Mesothelial cell of epicardium (in vitro differentiated cells): ENCODE measurements at regions not wholly inside any gene's neighbourhood (a gene's known extent, or its start where the extent isn't known, plus 50 kb on each side); places are given as distances from the start of the nearest gene placed in this dataset.

Source experiments
- DNase-seq, 2 experiments: peaks; one replicate each; pipeline ENCODE4 v3.0.0; 2021; ENCODE audit warnings: low spot score in 2 of 2; ENCODE audit not compliant: unreplicated experiment in 2 of 2
- H3K27ac Mint-ChIP-seq: 2 replicates; pipeline ENCODE4 v1.8.0; 2021; ENCODE audit warnings: mixed read lengths
- H3K27me3 Mint-ChIP-seq: 2 replicates; pipeline ENCODE4 v1.8.0; 2021; ENCODE audit warnings: low read depth, mixed read lengths
- H3K36me3 Mint-ChIP-seq: 2 replicates; pipeline ENCODE4 v1.8.0; 2021; ENCODE audit warnings: mixed read lengths
- H3K4me1 Mint-ChIP-seq: 2 replicates; pipeline ENCODE4 v1.8.0; 2021; ENCODE audit warnings: mixed read lengths
- H3K4me3 Mint-ChIP-seq: 2 replicates; pipeline ENCODE4 v1.8.0; 2021; ENCODE audit warnings: mild to moderate bottlenecking, moderate library complexity, mixed read lengths
- H3K9me3 Mint-ChIP-seq: 2 replicates; pipeline ENCODE4 v1.8.0; 2021; ENCODE audit warnings: mixed read lengths
- CTCF ChIP-seq: fragments of 200-600 bp; sonication (generic); IDR thresholded peaks from one replicate; pipeline ENCODE4 v1.5.0; 2021; ENCODE audit warnings: antibody characterized with exemption; ENCODE audit not compliant: unreplicated experiment

- peaks cover 4% of the 10 kb centered on the region for H3K27me3 Mint-ChIP-seq
- no peaks in the 10 kb centered on the region for H3K9me3 Mint-ChIP-seq
- TF ChIP-seq CTCF = no peak
- H3K27ac Mint-ChIP-seq = no peak overlapping the region
- peaks cover 3% of the 10 kb centered on the region for H3K4me1 Mint-ChIP-seq
- DNase-seq = no peak
- H3K36me3 Mint-ChIP-seq = no peaks in the 10 kb centered on the region
- no peak overlapping the region for H3K4me3 Mint-ChIP-seq
Observed at GRCh38 chr6:151679081-151679480, 128.4 kb upstream of the ESR1 start.

GRCh38 chr6:151679941-151680340, 127.5 kb upstream of the ESR1 start:
- no peak overlapping the region for H3K27ac Mint-ChIP-seq
- H3K4me3 Mint-ChIP-seq = no peak overlapping the region
- H3K36me3 Mint-ChIP-seq = no peaks in the 10 kb centered on the region
- no peak for DNase-seq
- H3K4me1 Mint-ChIP-seq = peaks cover 3% of the 10 kb centered on the region
- TF ChIP-seq CTCF = no peak
- no peaks in the 10 kb centered on the region for H3K9me3 Mint-ChIP-seq
- H3K27me3 Mint-ChIP-seq = peaks cover 2% of the 10 kb centered on the region

GRCh38 chr6:151680846-151681432, 126.5 kb upstream of the ESR1 start:
- no peak for TF ChIP-seq CTCF
- Mint-ChIP-seq H3K36me3 (no peaks in the 10 kb centered on the region), H3K4me1 (peaks cover 3% of the 10 kb centered on the region), H3K27ac (no peak overlapping the region), H3K27me3 (no peaks in the 10 kb centered on the region), H3K9me3 (no peaks in the 10 kb centered on the region), H3K4me3 (no peak overlapping the region)
- DNase-seq = no peak

- H3K4me1 Mint-ChIP-seq = peaks cover 3% of the 10 kb centered on the region
- H3K27ac Mint-ChIP-seq = no peak overlapping the region
- H3K9me3 Mint-ChIP-seq = no peaks in the 10 kb centered on the region
- TF ChIP-seq CTCF = no peak
- no peaks in the 10 kb centered on the region for H3K36me3 Mint-ChIP-seq
- no peak for DNase-seq
- H3K27me3 Mint-ChIP-seq = no peaks in the 10 kb centered on the region
- no peak overlapping the region for H3K4me3 Mint-ChIP-seq
Observed at GRCh38 chr6:151681433-151682059, 125.9 kb upstream of the ESR1 start.

GRCh38 chr6:151682251-151682650, 125.2 kb upstream of the ESR1 start:
- Mint-ChIP-seq H3K36me3 (no peaks in the 10 kb centered on the region), H3K4me3 (no peak overlapping the region), H3K9me3 (no peaks in the 10 kb centered on the region), H3K4me1 (peaks cover 3% of the 10 kb centered on the region), H3K27ac (no peak overlapping the region), H3K27me3 (no peaks in the 10 kb centered on the region)
- no peak for DNase-seq
- no peak for TF ChIP-seq CTCF
